NT2/D1 (cell line): ENCODE measurements at regions not wholly inside any gene's neighbourhood (a gene's known extent, or its start where the extent isn't known, plus 50 kb on each side); places are given as distances from the start of the nearest gene placed in this dataset.

ENCODE experiments used
- YY1 ChIP-seq: IDR thresholded peaks from 2 replicates; pipeline ENCODE4 v1.6.1; 2011; ENCODE audit not compliant: insufficient read length, insufficient read depth
- ZNF274 ChIP-seq: IDR thresholded peaks from 2 replicates; pipeline ENCODE4 v1.6.1; 2011; ENCODE audit warnings: mild to moderate bottlenecking, low read depth, low read length

DNA sequence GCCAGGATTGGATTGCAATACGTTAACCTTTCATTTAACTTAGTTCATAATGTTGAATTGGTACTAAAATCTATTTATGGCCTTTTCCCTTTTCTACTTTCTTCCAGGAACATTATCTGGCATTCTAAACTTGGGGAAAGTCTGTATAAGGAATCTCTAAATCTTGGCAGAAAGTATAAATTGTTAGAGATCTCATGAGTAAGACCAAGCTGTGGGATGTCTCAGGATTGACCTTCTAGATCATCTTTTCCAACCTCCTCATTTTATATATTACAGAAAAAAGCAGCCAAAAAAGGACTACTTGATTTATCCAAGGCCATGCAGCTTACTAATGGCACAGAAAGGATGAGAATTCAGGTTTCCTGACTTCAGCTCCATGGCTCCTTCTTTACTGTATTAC lies 598.3 kb downstream of the INHBA start:
- TF ChIP-seq ZNF274: no peak
- TF ChIP-seq YY1: no peak
